ENCODE measurements at regions not wholly inside any gene's neighbourhood (a gene's known extent, or its start where the extent isn't known, plus 50 kb on each side); places are given as distances from the start of the nearest gene placed in this dataset.

DNA sequence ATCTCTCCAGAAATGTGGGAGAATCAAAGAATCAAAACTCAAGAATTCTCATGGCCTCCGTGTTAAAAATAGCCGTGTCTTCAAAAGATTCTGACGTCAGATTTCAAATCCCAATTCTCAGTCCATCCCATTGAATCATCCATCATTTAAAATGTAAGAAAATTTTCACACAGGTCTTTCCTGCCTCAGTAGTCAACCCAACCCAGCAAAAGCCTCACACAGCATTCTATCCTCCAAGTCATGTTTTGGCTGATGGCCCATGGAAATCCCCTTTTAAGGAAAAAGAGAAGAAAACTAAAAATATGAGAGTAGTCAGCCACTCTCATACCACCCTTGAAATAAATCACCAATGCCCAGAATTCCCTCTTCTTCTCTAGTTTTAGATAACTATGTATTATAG is 211.8 kb downstream of the C1D start (continued):
- TF ChIP-seq, protein P1, sequence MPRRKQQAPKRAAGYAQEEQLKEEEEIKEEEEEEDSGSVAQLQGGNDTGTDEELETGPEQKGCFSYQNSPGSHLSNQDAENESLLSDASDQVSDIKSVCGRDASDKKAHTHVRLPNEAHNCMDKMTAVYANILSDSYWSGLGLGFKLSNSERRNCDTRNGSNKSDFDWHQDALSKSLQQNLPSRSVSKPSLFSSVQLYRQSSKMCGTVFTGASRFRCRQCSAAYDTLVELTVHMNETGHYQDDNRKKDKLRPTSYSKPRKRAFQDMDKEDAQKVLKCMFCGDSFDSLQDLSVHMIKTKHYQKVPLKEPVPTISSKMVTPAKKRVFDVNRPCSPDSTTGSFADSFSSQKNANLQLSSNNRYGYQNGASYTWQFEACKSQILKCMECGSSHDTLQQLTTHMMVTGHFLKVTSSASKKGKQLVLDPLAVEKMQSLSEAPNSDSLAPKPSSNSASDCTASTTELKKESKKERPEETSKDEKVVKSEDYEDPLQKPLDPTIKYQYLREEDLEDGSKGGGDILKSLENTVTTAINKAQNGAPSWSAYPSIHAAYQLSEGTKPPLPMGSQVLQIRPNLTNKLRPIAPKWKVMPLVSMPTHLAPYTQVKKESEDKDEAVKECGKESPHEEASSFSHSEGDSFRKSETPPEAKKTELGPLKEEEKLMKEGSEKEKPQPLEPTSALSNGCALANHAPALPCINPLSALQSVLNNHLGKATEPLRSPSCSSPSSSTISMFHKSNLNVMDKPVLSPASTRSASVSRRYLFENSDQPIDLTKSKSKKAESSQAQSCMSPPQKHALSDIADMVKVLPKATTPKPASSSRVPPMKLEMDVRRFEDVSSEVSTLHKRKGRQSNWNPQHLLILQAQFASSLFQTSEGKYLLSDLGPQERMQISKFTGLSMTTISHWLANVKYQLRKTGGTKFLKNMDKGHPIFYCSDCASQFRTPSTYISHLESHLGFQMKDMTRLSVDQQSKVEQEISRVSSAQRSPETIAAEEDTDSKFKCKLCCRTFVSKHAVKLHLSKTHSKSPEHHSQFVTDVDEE (CRISPR knock-in tag; IDR thresholded peaks at IDR 0.05) = no peak
- TF ChIP-seq OSR1 (CRISPR knock-in tag; IDR thresholded peaks at IDR 0.05) (no peak), PPARA (CRISPR knock-in tag; IDR thresholded peaks at IDR 0.05; ENCODE audit: borderline replicate concordance) (no peak), ZNF565 (CRISPR knock-in tag; conservative IDR thresholded peaks at IDR 0.05; ENCODE audit: low read depth) (no peak), SNAI2 (CRISPR knock-in tag; IDR thresholded peaks at IDR 0.05) (no peak), ZNF70 (CRISPR knock-in tag; IDR thresholded peaks at IDR 0.05) (no peak), GLIS3 (CRISPR knock-in tag; IDR thresholded peaks at IDR 0.05) (no peak), ISL1 (CRISPR knock-in tag; IDR thresholded peaks at IDR 0.05) (no peak), RARB (CRISPR knock-in tag; IDR thresholded peaks at IDR 0.05) (no peak)
- TF ChIP-seq, protein P2, sequence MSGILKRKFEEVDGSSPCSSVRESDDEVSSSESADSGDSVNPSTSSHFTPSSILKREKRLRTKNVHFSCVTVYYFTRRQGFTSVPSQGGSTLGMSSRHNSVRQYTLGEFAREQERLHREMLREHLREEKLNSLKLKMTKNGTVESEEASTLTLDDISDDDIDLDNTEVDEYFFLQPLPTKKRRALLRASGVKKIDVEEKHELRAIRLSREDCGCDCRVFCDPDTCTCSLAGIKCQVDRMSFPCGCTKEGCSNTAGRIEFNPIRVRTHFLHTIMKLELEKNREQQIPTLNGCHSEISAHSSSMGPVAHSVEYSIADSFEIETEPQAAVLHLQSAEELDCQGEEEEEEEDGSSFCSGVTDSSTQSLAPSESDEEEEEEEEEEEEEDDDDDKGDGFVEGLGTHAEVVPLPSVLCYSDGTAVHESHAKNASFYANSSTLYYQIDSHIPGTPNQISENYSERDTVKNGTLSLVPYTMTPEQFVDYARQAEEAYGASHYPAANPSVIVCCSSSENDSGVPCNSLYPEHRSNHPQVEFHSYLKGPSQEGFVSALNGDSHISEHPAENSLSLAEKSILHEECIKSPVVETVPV (CRISPR knock-in tag; IDR thresholded peaks at IDR 0.05) = no peak

DNA sequence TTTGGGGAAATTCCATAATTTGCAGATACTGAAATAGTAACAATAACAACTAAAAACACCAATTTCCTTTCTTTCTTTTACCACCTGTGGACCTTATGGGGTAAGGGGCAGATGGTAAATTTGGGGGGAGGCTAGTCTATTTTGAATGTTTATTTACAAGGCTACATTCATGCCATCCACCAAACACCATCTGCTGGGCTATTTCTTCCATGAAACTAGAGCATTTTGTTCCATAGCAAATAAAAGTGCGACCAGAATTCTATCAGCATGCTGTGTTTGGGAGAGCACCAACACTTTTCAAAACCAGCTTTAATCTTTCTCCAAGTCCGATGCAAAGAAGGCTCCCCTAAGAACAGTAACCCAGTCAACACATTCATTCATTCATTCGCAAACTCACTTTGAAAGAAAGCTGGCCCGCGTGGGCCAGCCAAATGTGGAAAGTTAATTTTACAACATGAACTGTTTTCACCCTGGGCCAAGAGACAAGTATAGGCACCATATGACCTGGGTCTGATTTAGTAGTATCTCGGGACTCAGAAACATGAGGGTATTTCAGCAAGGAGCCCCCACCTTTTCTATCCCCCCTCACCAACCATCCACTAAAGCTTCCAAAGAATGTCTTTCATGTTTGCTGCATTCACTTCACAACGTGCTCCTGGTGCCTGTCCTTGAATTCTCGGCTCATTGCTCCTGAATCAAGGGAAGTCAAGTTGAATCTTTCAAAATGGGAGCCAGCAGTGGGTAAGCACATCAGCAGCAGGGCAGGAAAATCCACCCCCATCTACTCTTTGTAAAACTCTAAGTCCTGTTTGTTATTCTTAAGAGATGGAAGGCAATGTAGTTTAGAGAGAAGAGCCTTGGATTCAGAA is 210.6 kb downstream of the C1D start:
- no peak for ATAC-seq
- TF ChIP-seq ZFP30 (CRISPR knock-in tag; IDR thresholded peaks at IDR 0.05) = no peak
- TF ChIP-seq, protein P2 (CRISPR knock-in tag; IDR thresholded peaks at IDR 0.05) = no peak
- TF ChIP-seq, protein P3, sequence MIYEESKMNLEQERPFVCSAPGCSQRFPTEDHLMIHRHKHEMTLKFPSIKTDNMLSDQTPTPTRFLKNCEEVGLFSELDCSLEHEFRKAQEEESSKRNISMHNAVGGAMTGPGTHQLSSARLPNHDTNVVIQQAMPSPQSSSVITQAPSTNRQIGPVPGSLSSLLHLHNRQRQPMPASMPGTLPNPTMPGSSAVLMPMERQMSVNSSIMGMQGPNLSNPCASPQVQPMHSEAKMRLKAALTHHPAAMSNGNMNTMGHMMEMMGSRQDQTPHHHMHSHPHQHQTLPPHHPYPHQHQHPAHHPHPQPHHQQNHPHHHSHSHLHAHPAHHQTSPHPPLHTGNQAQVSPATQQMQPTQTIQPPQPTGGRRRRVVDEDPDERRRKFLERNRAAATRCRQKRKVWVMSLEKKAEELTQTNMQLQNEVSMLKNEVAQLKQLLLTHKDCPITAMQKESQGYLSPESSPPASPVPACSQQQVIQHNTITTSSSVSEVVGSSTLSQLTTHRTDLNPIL (CRISPR knock-in tag; IDR thresholded peaks at IDR 0.05; ENCODE audit: low read depth) = no peak
- TF ChIP-seq, protein P1 (CRISPR knock-in tag; IDR thresholded peaks at IDR 0.05) = no peak
- no peak for TF ChIP-seq RARB (CRISPR knock-in tag; IDR thresholded peaks at IDR 0.05)
- TF ChIP-seq ZNF565 (CRISPR knock-in tag; conservative IDR thresholded peaks at IDR 0.05; ENCODE audit: low read depth) = no peak
- TF ChIP-seq, protein P4, sequence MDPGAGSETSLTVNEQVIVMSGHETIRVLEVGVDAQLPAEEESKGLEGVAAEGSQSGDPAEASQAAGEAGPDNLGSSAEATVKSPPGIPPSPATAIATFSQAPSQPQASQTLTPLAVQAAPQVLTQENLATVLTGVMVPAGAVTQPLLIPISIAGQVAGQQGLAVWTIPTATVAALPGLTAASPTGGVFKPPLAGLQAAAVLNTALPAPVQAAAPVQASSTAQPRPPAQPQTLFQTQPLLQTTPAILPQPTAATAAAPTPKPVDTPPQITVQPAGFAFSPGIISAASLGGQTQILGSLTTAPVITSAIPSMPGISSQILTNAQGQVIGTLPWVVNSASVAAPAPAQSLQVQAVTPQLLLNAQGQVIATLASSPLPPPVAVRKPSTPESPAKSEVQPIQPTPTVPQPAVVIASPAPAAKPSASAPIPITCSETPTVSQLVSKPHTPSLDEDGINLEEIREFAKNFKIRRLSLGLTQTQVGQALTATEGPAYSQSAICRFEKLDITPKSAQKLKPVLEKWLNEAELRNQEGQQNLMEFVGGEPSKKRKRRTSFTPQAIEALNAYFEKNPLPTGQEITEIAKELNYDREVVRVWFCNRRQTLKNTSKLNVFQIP (CRISPR knock-in tag; IDR thresholded peaks at IDR 0.05; ENCODE audit: borderline replicate concordance, low read depth) = no peak
- no peak for TF ChIP-seq BACH2 (CRISPR knock-in tag; IDR thresholded peaks at IDR 0.05; ENCODE audit: borderline replicate concordance)
- TF ChIP-seq GLIS3 (CRISPR knock-in tag; IDR thresholded peaks at IDR 0.05) = no peak
- no peak for TF ChIP-seq PPARA (CRISPR knock-in tag; IDR thresholded peaks at IDR 0.05; ENCODE audit: borderline replicate concordance)
- no peak for TF ChIP-seq CSDC2 (CRISPR knock-in tag; IDR thresholded peaks at IDR 0.05)
- no peak for TF ChIP-seq OSR1 (CRISPR knock-in tag; IDR thresholded peaks at IDR 0.05)
- no peak for TF ChIP-seq ESRRG (CRISPR knock-in tag; IDR thresholded peaks at IDR 0.05)
- no peak for TF ChIP-seq ISL1 (CRISPR knock-in tag; IDR thresholded peaks at IDR 0.05)
- TF ChIP-seq, protein P5, sequence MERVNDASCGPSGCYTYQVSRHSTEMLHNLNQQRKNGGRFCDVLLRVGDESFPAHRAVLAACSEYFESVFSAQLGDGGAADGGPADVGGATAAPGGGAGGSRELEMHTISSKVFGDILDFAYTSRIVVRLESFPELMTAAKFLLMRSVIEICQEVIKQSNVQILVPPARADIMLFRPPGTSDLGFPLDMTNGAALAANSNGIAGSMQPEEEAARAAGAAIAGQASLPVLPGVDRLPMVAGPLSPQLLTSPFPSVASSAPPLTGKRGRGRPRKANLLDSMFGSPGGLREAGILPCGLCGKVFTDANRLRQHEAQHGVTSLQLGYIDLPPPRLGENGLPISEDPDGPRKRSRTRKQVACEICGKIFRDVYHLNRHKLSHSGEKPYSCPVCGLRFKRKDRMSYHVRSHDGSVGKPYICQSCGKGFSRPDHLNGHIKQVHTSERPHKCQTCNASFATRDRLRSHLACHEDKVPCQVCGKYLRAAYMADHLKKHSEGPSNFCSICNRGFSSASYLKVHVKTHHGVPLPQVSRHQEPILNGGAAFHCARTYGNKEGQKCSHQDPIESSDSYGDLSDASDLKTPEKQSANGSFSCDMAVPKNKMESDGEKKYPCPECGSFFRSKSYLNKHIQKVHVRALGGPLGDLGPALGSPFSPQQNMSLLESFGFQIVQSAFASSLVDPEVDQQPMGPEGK (CRISPR knock-in tag; IDR thresholded peaks at IDR 0.05; ENCODE audit: borderline replicate concordance) = no peak
- no peak for TF ChIP-seq ZC3H10 (CRISPR knock-in tag; IDR thresholded peaks at IDR 0.05)
- no peak for TF ChIP-seq ZNF70 (CRISPR knock-in tag; IDR thresholded peaks at IDR 0.05)
- TF ChIP-seq ZFP3 (CRISPR knock-in tag; IDR thresholded peaks at IDR 0.05) = no peak
- TF ChIP-seq TCF4 (CRISPR knock-in tag; IDR thresholded peaks at IDR 0.05; ENCODE audit: borderline replicate concordance) = no peak
- TF ChIP-seq ZNF8 (CRISPR knock-in tag; IDR thresholded peaks at IDR 0.05) = no peak
